Uterus (tissue), 3 donors: ENCODE measurements at regions not wholly inside any gene's neighbourhood (a gene's known extent, or its start where the extent isn't known, plus 50 kb on each side); places are given as distances from the start of the nearest gene placed in this dataset.
A peak's percentile ranks its signal among the peaks of the same experiment; 100 is the strongest.

Experiments
- DNase-seq, 2 donors: peaks; one replicate each; pipeline ENCODE4 v3.0.0-alpha.2; 2019 to 2020
- H3K27ac ChIP-seq, 2 donors: fragments of 200-600 bp; sonication (generic); 1 replicate in 1 of 2; 2 replicates in 1 of 2; pipeline ENCODE4 v1.5.1; 2016 to 2018
- H3K27me3 ChIP-seq, 2 donors: fragments of 200-600 bp; sonication (generic); one replicate each; pipeline ENCODE4 v1.5.1; 2018 to 2019; ENCODE audit warnings: control low read depth in 1 of 2
- H3K36me3 ChIP-seq, 2 donors: fragments of 200-600 bp; sonication (generic); one replicate each; pipeline ENCODE4 v1.5.1; 2019; ENCODE audit warnings: control low read depth in 1 of 2
- H3K4me1 ChIP-seq, 2 donors: fragments of 200-600 bp; sonication (generic); one replicate each; pipeline ENCODE4 v1.5.1; 2018 to 2019; ENCODE audit warnings: control low read depth in 1 of 2
- H3K4me3 ChIP-seq, 2 donors: fragments of 200-600 bp; sonication (generic); 1 replicate in 1 of 2; 2 replicates in 1 of 2; pipeline ENCODE4 v1.5.1; 2018 to 2019; ENCODE audit warnings: mild to moderate bottlenecking in 1 of 2
- H3K9me3 ChIP-seq, 2 donors: fragments of 200-600 bp; sonication (generic); one replicate each; pipeline ENCODE4 v1.5.1; 2019; ENCODE audit warnings: control low read depth in 1 of 2
- POLR2A ChIP-seq, 2 donors: fragments of 450-650 bp; IDR thresholded peaks; one replicate each; pipeline ENCODE4 v1.6.1; 2016; ENCODE audit warnings: antibody characterized with exemption in 2 of 2, mild to moderate bottlenecking in 1 of 2, moderate library complexity in 1 of 2
- intact Hi-C: fragments of 100-400 bp; cut with DNase I; formaldehyde crosslinking; loops from one replicate; pipeline ENCODE4 v1.15.1; 2023; ENCODE audit warnings: low total_unique reads
- TF ChIP-seq, protein P1 (sequence below), 4 experiments: fragments of 200-600 bp in 2 of 4; fragments of 450-650 bp in 2 of 4; sonication (generic) in 2 of 4; IDR thresholded peaks; one replicate each; pipeline ENCODE4 v1.5.1; 2016 to 2019; ENCODE audit warnings: antibody characterized with exemption in 4 of 4, mild to moderate bottlenecking in 2 of 4, moderate library complexity in 1 of 4
- donor health status: DM: yes; HTN: yes; CAD: no.

DNA sequence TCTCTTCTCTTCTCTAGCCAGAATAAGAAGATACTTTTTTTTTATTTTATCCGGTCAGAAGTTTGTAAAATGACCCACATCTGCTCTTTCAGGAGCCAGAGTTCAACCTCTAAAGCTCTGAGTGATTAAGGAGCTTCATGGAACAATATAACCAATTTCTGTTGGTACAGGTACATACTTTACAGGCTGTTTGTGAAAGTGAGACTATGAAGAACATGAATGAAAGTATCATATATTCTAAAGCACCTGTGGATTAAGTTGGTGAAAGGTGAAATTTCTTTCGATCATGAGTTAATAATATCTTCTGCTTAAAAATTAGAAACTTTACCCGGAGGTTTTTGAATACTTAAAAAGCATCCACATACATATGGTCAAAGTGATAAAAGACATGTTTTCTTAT, 65.2 kb downstream of the DMRT2 start:
- Histone ChIP-seq H3K36me3 (no peaks in the 10 kb centered on the region), H3K4me3 (no peak overlapping the region), H3K4me1 (no peaks in the 10 kb centered on the region), H3K27me3 (no peaks in the 10 kb centered on the region), H3K9me3 (no peaks in the 10 kb centered on the region), H3K27ac (no peak overlapping the region)
- TF ChIP-seq, protein P1, sequence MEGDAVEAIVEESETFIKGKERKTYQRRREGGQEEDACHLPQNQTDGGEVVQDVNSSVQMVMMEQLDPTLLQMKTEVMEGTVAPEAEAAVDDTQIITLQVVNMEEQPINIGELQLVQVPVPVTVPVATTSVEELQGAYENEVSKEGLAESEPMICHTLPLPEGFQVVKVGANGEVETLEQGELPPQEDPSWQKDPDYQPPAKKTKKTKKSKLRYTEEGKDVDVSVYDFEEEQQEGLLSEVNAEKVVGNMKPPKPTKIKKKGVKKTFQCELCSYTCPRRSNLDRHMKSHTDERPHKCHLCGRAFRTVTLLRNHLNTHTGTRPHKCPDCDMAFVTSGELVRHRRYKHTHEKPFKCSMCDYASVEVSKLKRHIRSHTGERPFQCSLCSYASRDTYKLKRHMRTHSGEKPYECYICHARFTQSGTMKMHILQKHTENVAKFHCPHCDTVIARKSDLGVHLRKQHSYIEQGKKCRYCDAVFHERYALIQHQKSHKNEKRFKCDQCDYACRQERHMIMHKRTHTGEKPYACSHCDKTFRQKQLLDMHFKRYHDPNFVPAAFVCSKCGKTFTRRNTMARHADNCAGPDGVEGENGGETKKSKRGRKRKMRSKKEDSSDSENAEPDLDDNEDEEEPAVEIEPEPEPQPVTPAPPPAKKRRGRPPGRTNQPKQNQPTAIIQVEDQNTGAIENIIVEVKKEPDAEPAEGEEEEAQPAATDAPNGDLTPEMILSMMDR (IDR thresholded peaks at IDR 0.05): no peak
- no peak for TF ChIP-seq POLR2A (IDR thresholded peaks at IDR 0.05)
- no peak for DNase-seq
- intact Hi-C loops: no loop called here

- no peak for DNase-seq
- H3K36me3 ChIP-seq: no peaks in the 10 kb centered on the region
- no peaks in the 10 kb centered on the region for H3K4me1 ChIP-seq
- no peaks in the 10 kb centered on the region for H3K27me3 ChIP-seq
- H3K4me3 ChIP-seq: no peak overlapping the region
- no peaks in the 10 kb centered on the region for H3K9me3 ChIP-seq
- intact Hi-C loops: no loop called here
- H3K27ac ChIP-seq: no peak overlapping the region
- TF ChIP-seq POLR2A (IDR thresholded peaks at IDR 0.05): no peak
- TF ChIP-seq, protein P1 (IDR thresholded peaks at IDR 0.05): no peak
Observed at GRCh38 chr9:1117439-1117838, 67.3 kb downstream of the DMRT2 start.

DNA sequence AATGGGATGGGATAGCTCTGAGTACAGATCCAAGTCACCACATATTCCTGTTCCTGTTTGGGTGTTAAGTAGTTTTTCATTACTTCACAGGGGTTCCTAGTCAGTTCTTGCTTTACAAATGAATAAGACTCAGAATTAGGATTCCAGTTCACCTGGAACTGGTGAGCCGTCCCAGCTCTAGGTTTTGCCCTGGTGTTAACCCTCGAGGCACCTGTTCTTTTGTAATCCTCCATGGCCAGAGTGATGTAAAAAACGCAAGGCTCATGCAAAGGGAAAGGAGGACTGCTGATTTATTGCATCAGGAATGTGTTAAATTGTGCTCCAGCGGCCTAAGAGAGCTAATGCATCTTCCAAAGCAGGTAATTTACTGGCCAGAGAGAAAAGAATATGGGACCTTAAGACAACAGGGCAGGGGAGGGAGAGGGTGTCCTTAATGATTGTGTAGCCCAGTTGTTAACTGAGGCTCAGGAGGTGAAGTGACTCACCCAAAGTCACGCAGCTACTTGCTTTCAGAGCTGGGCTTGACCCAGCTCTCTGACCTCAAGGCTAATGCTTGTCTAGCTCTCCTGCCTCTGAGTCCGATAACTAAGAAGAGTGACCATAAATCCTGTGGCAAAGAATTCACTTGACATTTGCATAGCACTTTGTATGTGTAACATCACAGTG, 70.5 kb downstream of the DMRT2 start:
- Histone ChIP-seq H3K9me3 (no peaks in the 10 kb centered on the region), H3K27ac (no peak overlapping the region), H3K4me3 (no peak overlapping the region), H3K4me1 (no peaks in the 10 kb centered on the region), H3K36me3 (no peaks in the 10 kb centered on the region), H3K27me3 (no peaks in the 10 kb centered on the region)
- no peak for DNase-seq
- intact Hi-C loops: no loop called here
- TF ChIP-seq, protein P1 (IDR thresholded peaks at IDR 0.05): no peak
- TF ChIP-seq POLR2A (IDR thresholded peaks at IDR 0.05): no peak

DNA sequence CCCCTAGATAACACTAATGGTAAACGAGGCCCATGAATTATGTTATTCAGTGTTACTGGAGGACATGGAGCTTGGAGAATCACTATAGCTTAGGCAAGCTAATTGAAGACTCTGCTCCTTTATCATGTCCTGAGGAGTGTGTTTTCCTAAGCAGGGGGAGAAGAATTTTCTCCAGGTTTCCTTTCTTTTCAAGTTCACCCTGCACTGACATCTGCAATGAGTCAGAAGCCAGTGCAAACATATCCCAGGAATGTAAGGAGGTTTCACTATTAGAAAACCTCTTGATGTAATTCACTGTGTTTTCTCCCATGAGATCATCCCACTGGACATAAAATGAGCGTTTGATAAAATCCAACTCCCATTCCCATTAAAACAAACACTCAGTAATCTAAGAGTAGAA, 75.6 kb downstream of the DMRT2 start:
- H3K4me3 ChIP-seq: no peak overlapping the region

DNA sequence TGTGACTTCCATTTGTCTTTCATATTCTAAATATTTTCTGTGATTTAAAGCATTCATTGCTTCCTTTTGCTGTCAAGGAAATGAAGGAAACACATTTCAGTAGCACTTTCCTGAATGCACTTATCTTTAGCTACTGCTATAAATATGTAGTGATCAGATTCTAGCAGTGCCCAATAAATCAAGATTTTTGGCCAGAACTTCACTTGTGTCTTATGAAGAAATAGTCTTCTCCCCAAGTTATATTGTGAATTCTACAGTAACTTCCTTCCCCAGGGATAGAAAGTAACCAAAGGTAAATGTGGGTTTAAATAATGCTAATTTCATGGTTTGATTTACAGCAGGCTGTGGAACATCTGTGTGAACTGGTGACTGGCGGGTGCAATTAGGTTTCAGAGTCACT, 77.9 kb downstream of the DMRT2 start:
- no peaks in the 10 kb centered on the region for H3K36me3 ChIP-seq
- no peak for DNase-seq
- H3K27ac ChIP-seq: no peak overlapping the region
- no peak overlapping the region for H3K4me3 ChIP-seq
- TF ChIP-seq, protein P1 (IDR thresholded peaks at IDR 0.05): no peak
- H3K27me3 ChIP-seq: no peaks in the 10 kb centered on the region
- no peaks in the 10 kb centered on the region for H3K9me3 ChIP-seq
- no peaks in the 10 kb centered on the region for H3K4me1 ChIP-seq
- intact Hi-C loops: no loop called here

More for the DNA sequence above, 75.6 kb downstream of the DMRT2 start:
- Histone ChIP-seq H3K9me3 (no peaks in the 10 kb centered on the region), H3K27ac (peak overlapping the region in 1 of 2 donors; percentile 46), H3K4me1 (no peaks in the 10 kb centered on the region), H3K36me3 (no peaks in the 10 kb centered on the region), H3K27me3 (no peaks in the 10 kb centered on the region)
- intact Hi-C loops: no loop called here
- TF ChIP-seq, protein P1 (IDR thresholded peaks at IDR 0.05): no peak
- TF ChIP-seq POLR2A (IDR thresholded peaks at IDR 0.05): no peak
- DNase-seq: no peak
